Duodenal mucosa (tissue), 2 donors: ENCODE measurements at regions not wholly inside any gene's neighbourhood (a gene's known extent, or its start where the extent isn't known, plus 50 kb on each side); places are given as distances from the start of the nearest gene placed in this dataset.

Experiments used
- H3K27ac ChIP-seq: one replicate; pipeline ENCODE4 v1.7.0; 2013; ENCODE audit warnings: low read depth, low read length
- H3K27me3 ChIP-seq, 2 donors: one replicate each; pipeline ENCODE4 v1.7.0; 2013; ENCODE audit warnings: low read length in 2 of 2, control low read depth in 1 of 2; ENCODE audit not compliant: insufficient read depth in 2 of 2, control insufficient read depth in 1 of 2
- H3K36me3 ChIP-seq, 2 donors: one replicate each; pipeline ENCODE4 v1.7.0; 2013; ENCODE audit warnings: low read length in 2 of 2, control low read depth in 1 of 2; ENCODE audit not compliant: insufficient read depth in 2 of 2, control insufficient read depth in 1 of 2
- H3K4me1 ChIP-seq, 2 donors: one replicate each; pipeline ENCODE4 v1.7.0; 2013; ENCODE audit warnings: low read length in 2 of 2, control low read depth in 1 of 2; ENCODE audit not compliant: insufficient read depth in 2 of 2, control insufficient read depth in 1 of 2
- H3K4me3 ChIP-seq, 2 donors: one replicate each; pipeline ENCODE4 v1.7.0; 2013; ENCODE audit warnings: low read length in 2 of 2, low read depth in 1 of 2
- H3K9ac ChIP-seq, 2 donors: one replicate each; pipeline ENCODE4 v1.7.0; 2013; ENCODE audit warnings: low read length in 2 of 2, low read depth in 1 of 2
- H3K9me3 ChIP-seq, 2 donors: one replicate each; pipeline ENCODE4 v1.7.0; 2013; ENCODE audit warnings: low read length in 2 of 2, control low read depth in 1 of 2; ENCODE audit not compliant: control insufficient read depth in 1 of 2

GRCh38 chr2:128402911-128403670 lies 84.4 kb upstream of the HS6ST1 start:
- H3K4me1 ChIP-seq, result no peaks in the 10 kb centered on the region

DNA sequence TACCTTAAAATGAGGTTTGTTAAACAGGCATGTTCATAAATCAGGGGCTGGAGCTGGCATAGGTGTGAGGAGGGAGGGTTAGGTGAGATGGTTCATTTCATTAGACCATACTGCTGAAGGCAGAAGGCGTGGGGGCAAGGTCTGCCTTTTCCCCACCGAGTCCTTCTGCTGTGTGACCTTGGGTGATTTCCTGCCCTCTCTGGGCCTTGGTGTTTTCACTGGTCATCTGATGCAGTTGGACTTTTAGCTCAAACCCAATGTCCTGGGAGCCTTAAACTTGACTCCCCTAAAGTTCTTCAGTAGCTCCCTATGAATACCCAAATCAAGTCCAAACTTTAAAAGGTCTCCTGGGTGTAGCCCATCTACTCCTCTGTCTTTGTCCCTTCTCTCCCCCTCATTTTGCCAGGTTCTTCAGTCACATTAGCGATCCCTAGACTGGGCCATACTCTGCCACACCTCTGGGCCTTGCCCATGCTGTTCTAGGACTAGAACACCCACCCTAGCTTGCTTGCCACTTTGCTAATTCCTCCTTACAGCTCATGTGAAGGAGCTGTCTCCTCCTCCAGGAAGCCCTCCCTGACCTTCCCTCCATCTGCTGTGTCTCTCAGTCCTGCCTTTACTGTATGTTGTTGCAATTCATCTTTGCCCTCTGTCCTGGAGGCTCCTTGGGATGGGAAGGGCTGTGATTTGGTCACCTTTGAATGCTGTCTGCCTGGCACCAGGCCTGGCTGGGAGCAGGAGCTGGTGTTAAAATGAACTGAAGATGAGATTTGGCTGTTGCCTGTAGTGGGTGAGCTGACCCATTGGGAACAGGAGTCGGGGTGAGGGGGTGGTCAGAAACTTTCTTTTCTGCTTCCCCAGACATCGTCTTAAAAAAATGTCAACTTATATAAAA lies 85.4 kb upstream of the HS6ST1 start:
- Histone ChIP-seq H3K9ac (no peak overlapping the region), H3K4me1 (no peaks in the 10 kb centered on the region), H3K4me3 (no peak overlapping the region), H3K27ac (no peak overlapping the region), H3K36me3 (no peaks in the 10 kb centered on the region), H3K27me3 (no peaks in the 10 kb centered on the region), H3K9me3 (no peaks in the 10 kb centered on the region)

More at GRCh38 chr2:128402911-128403670, 84.4 kb upstream of the HS6ST1 start:
- H3K4me3 ChIP-seq, result no peak overlapping the region
- no peaks in the 10 kb centered on the region for H3K27me3 ChIP-seq
- H3K36me3 ChIP-seq, result no peaks in the 10 kb centered on the region
- H3K27ac ChIP-seq, result no peak overlapping the region
- H3K9ac ChIP-seq, result no peak overlapping the region
- no peaks in the 10 kb centered on the region for H3K9me3 ChIP-seq

DNA sequence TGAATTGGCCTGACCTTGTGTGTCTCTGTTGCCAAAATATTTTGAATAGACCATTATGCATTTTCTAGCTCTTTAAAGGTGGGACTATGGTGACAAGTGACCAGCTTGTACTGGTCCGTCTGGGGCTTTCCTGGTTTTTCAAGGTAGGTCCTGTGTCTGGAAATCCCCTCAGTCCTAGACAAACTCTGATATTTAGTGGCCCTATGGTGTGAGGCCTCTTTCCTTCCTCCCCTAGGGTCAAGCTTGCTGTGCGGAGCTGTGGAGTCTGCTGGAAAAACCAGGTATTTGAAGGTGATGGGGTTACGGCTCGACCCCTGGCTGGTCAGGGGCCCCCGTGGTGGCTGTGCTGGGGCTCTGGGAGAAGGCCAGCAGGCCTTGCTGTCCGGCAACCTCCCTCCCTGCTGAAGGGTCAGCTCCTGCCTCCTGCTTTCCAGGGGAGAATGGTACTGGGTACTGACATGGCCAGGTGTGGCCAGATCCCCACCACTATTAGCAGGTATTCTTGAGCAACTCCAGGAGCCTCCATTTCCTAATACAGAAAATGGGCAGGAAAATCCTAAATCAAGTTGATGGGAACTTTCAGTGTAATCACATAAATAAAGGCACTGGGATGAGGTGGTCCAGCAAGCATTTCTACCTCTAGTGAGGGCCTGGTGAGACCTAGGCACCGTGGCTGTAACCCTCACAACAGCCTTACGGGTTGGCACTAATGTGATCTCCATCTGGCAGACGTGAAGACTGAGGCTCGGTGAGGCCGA lies 86.2 kb upstream of the HS6ST1 start:
- H3K9me3 ChIP-seq, result no peaks in the 10 kb centered on the region
- no peaks in the 10 kb centered on the region for H3K4me1 ChIP-seq
- no peak overlapping the region for H3K4me3 ChIP-seq
- H3K36me3 ChIP-seq, result no peaks in the 10 kb centered on the region
- no peak overlapping the region for H3K27ac ChIP-seq
- H3K9ac ChIP-seq, result no peak overlapping the region
- no peaks in the 10 kb centered on the region for H3K27me3 ChIP-seq

DNA sequence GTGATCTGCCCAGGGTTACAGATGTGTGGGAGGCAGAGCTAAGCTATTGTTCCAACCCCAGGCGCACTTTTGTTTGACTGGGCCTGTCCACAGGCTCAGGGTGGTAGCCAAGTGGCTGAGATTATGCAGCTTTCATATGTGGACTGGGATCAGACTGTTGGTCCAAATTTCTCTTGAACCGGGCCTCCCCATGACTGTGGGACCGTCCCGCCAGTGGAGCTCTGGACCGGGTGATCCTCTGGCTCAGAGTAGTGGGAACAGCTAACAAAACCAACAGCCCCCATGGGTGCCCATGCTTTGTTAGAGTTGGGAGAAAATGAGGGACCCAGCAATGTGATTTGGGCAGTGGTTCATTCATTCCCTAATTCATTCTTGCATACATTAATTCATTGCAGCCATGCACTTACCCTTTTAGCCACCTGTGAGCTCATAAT lies 86.8 kb upstream of the HS6ST1 start:
- Histone ChIP-seq H3K27ac (no peak overlapping the region), H3K9me3 (no peaks in the 10 kb centered on the region), H3K27me3 (no peaks in the 10 kb centered on the region), H3K9ac (no peak overlapping the region), H3K36me3 (no peaks in the 10 kb centered on the region), H3K4me3 (no peak overlapping the region), H3K4me1 (no peaks in the 10 kb centered on the region)

DNA sequence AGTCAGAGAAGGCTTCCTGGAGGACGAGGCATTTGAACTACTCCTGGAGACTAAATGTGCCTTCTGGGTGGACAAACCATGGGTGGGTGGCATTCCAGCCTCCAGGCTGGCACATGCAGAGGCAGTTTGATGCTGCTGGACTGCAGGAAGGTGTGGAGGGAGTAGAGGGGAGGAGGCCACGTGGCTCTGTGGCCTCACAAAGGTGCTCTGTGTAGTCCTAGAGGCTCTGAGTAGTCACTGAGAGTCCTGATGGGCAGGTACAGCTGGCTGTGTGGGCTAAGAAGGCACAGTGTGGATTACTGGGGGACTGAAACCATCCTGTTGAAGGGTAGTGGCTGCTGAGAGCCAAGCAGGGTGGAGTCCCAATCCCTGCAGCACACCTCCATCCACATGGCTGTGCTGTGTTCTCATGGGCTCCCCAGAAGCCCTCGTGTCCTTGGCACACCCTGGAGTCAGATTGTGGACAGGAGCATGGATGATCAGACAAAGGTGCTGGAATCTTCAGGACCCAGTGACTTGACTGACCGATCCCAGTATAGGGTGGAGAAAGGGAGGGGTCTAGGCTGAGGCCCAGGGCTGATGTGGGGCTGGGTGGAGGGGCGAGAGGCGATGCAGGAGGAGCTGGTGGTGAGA lies 87.4 kb upstream of the HS6ST1 start:
- Histone ChIP-seq H3K27me3 (no peaks in the 10 kb centered on the region), H3K36me3 (no peaks in the 10 kb centered on the region), H3K9me3 (no peaks in the 10 kb centered on the region), H3K9ac (no peak overlapping the region), H3K4me3 (no peak overlapping the region), H3K4me1 (no peaks in the 10 kb centered on the region), H3K27ac (no peak overlapping the region)

- Histone ChIP-seq H3K9ac (no peak overlapping the region), H3K27me3 (no peaks in the 10 kb centered on the region), H3K9me3 (no peaks in the 10 kb centered on the region), H3K4me3 (no peak overlapping the region), H3K36me3 (no peaks in the 10 kb centered on the region), H3K4me1 (no peaks in the 10 kb centered on the region), H3K27ac (no peak overlapping the region)
Measured at GRCh38 chr2:128406736-128407554, 88.3 kb upstream of the HS6ST1 start.

- H3K4me3 ChIP-seq, result no peak overlapping the region
- no peak overlapping the region for H3K9ac ChIP-seq
- no peak overlapping the region for H3K27ac ChIP-seq
- no peaks in the 10 kb centered on the region for H3K27me3 ChIP-seq
- H3K9me3 ChIP-seq, result no peaks in the 10 kb centered on the region
- H3K4me1 ChIP-seq, result peaks cover 3 to 4% of the 10 kb centered on the region in 2 donors
- no peaks in the 10 kb centered on the region for H3K36me3 ChIP-seq
Measured at GRCh38 chr2:128408349-128409305, 90.0 kb upstream of the HS6ST1 start.

DNA sequence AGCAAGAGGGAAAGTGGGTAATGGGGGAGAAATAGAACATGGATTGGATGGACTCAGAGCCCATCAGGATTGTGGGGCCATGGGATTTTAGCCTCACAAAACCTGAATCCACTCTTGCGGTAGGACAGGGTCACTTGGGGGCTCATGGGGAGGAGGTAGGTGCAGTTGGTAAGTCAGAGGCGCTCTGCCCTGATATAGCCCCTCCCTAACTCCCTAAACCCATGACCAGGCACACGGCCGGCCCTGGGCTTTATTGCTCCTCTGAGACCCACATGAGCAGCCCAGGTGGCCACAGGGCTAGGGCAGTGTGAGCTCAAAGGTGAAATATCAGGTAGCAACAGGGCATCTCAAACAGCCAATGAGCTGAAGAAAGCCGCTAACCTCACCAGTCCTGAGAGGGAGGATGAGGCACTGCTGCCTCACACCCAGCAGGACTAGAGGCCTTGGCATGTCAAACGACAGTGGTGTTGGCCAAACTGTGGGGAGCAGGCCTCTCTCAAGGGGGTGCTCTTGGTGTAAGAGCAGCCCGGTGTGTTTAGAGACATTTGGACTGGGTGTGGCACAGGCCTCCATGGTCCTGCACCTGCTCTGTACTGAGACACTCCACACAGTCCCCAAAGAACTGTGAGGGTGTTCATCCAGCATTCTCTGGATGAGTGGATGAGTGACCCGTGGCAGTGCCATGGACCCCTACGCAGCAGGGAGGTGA lies 90.8 kb upstream of the HS6ST1 start:
- Histone ChIP-seq H3K9me3 (no peaks in the 10 kb centered on the region), H3K4me3 (no peak overlapping the region), H3K27me3 (no peaks in the 10 kb centered on the region), H3K36me3 (no peaks in the 10 kb centered on the region), H3K27ac (no peak overlapping the region), H3K9ac (no peak overlapping the region), H3K4me1 (peaks cover 8 to 9% of the 10 kb centered on the region in 2 donors)
